ENCODE measurements at regions not wholly inside any gene's neighbourhood (a gene's known extent, or its start where the extent isn't known, plus 50 kb on each side); places are given as distances from the start of the nearest gene placed in this dataset.

GRCh38 chr21:31443736-31444521, 99.9 kb upstream of the TIAM1 start:
- no peak for TF ChIP-seq CTCF (IDR thresholded peaks at IDR 0.05)
- TF ChIP-seq POLR2A (IDR thresholded peaks at IDR 0.05), result no peak
- no peak for TF ChIP-seq POLR2AphosphoS5 (IDR thresholded peaks at IDR 0.05)
